C4-2B (cell line): ENCODE measurements at regions not wholly inside any gene's neighbourhood (a gene's known extent, or its start where the extent isn't known, plus 50 kb on each side); places are given as distances from the start of the nearest gene placed in this dataset.

Experiments
- ZFX ChIP-seq: fragments of 450-650 bp; IDR thresholded peaks from 2 replicates; pipeline ENCODE4 v1.6.1; 2017
- TF ChIP-seq, protein P1 (sequence below): fragments of 450-650 bp; conservative IDR thresholded peaks from 2 replicates; pipeline ENCODE4 v1.5.1; 2017; ENCODE audit warnings: mild to moderate bottlenecking

DNA sequence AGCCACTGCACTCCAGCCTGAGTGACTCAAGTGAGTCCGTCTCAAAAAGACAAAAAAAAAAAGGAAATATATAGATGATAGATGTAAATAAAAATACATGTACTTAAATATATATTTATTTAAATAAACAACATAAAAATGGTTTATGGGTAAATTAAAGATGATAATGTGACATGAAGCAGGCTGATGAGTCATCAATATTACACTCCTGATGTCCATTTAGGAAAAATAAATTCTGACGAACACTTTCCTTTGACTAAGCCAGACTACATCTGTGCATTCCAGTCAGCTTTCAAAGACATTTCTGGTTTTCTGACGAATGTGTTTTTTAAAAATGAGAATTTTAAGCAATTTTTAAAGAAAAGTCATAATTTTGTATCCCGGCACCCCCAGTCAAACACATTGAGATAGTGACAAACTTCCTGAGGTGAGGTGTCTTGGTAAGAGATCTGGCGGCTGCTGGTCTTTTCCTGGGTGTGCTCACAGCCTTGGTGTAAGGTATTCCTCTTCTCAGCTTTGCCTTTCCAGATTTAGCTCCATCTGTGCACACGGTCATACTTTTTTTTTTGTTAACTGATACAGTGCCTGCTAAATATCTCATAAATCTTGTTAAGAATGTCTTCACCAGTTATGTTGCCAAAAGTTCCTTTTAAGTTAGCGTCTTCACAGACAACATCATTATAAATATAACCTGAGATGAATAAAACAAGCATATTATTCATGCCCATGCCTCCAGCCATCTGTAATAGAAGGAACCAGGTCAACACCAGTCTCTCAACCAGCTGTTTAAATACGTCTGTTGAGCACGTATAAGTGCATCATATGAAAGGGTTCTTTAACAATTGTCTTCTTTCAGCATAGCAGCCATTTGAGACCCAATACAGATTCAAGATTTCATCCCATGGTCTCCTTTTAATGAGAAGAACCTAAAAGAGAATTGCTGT is 214.5 kb upstream of the PLD5 start:
- TF ChIP-seq, protein P1, sequence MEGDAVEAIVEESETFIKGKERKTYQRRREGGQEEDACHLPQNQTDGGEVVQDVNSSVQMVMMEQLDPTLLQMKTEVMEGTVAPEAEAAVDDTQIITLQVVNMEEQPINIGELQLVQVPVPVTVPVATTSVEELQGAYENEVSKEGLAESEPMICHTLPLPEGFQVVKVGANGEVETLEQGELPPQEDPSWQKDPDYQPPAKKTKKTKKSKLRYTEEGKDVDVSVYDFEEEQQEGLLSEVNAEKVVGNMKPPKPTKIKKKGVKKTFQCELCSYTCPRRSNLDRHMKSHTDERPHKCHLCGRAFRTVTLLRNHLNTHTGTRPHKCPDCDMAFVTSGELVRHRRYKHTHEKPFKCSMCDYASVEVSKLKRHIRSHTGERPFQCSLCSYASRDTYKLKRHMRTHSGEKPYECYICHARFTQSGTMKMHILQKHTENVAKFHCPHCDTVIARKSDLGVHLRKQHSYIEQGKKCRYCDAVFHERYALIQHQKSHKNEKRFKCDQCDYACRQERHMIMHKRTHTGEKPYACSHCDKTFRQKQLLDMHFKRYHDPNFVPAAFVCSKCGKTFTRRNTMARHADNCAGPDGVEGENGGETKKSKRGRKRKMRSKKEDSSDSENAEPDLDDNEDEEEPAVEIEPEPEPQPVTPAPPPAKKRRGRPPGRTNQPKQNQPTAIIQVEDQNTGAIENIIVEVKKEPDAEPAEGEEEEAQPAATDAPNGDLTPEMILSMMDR, result no peak
- TF ChIP-seq ZFX, result no peak
